ENCODE measurements at regions not wholly inside any gene's neighbourhood (a gene's known extent, or its start where the extent isn't known, plus 50 kb on each side); places are given as distances from the start of the nearest gene placed in this dataset.

- no peak for TF ChIP-seq CTCF (IDR thresholded peaks at IDR 0.05)
- TF ChIP-seq POLR2A (IDR thresholded peaks at IDR 0.05): no peak
- no peak for TF ChIP-seq POLR2AphosphoS5 (IDR thresholded peaks at IDR 0.05; ENCODE audit: insufficient read depth in 1 of 2, low read depth in 1 of 2)
Measured at GRCh38 chr4:156188596-156188995, 234.9 kb upstream of the CTSO start.
